Liver (tissue), 3 donors: ENCODE measurements at regions not wholly inside any gene's neighbourhood (a gene's known extent, or its start where the extent isn't known, plus 50 kb on each side); places are given as distances from the start of the nearest gene placed in this dataset.

ENCODE experiments used
- GABPA ChIP-seq, 2 donors: IDR thresholded peaks in 1 of 2; conservative IDR thresholded peaks in 1 of 2; 2 replicates each; pipeline ENCODE4 v1.6.1; 2016; ENCODE audit warnings: antibody characterized with exemption in 2 of 2, mild to moderate bottlenecking in 1 of 2, moderate library complexity in 1 of 2
- HNF4G ChIP-seq: IDR thresholded peaks from 2 replicates; pipeline ENCODE4 v1.6.1; 2016; ENCODE audit warnings: antibody characterized with exemption
- JUND ChIP-seq, 2 donors: IDR thresholded peaks; 2 replicates each; pipeline ENCODE4 v1.6.1; 2016; ENCODE audit warnings: antibody characterized with exemption in 2 of 2
- MAX ChIP-seq: IDR thresholded peaks from 2 replicates; pipeline ENCODE4 v1.6.1; 2016; ENCODE audit warnings: antibody characterized with exemption
- NR2F2 ChIP-seq: IDR thresholded peaks from 2 replicates; pipeline ENCODE4 v1.6.1; 2016; ENCODE audit warnings: antibody characterized with exemption
- RAD21 ChIP-seq, 2 donors: IDR thresholded peaks; 2 replicates each; pipeline ENCODE4 v1.6.1; 2016; ENCODE audit warnings: antibody characterized with exemption in 2 of 2, mild to moderate bottlenecking in 2 of 2
- REST ChIP-seq: IDR thresholded peaks from 2 replicates; pipeline ENCODE4 v1.6.1; 2016; ENCODE audit warnings: antibody characterized with exemption, mild to moderate bottlenecking
- SP1 ChIP-seq: IDR thresholded peaks from 2 replicates; pipeline ENCODE4 v1.6.1; 2018; ENCODE audit warnings: antibody characterized with exemption, mild to moderate bottlenecking
- TAF1 ChIP-seq: conservative IDR thresholded peaks from 2 replicates; pipeline ENCODE4 v1.6.1; 2016; ENCODE audit warnings: antibody characterized with exemption, mild to moderate bottlenecking
- YY1 ChIP-seq: IDR thresholded peaks from 2 replicates; pipeline ENCODE4 v1.6.1; 2016; ENCODE audit warnings: antibody characterized with exemption, mild to moderate bottlenecking
- TF ChIP-seq, protein P1 (sequence below): fragments of 150-350 bp; IDR thresholded peaks from 2 replicates; pipeline ENCODE4 v1.5.1; 2017; ENCODE audit warnings: improper control_type of control experiment, low read depth, low read length; ENCODE audit not compliant: missing input control
- TF ChIP-seq, protein P2 (sequence below): IDR thresholded peaks from 2 replicates; pipeline ENCODE4 v1.6.1; 2016; ENCODE audit warnings: antibody characterized with exemption
- TF ChIP-seq, protein P3 (sequence below): IDR thresholded peaks from 2 replicates; pipeline ENCODE4 v1.6.1; 2016; ENCODE audit warnings: antibody characterized with exemption
- donor health status: healthy.
- donor health status: healthy.

DNA sequence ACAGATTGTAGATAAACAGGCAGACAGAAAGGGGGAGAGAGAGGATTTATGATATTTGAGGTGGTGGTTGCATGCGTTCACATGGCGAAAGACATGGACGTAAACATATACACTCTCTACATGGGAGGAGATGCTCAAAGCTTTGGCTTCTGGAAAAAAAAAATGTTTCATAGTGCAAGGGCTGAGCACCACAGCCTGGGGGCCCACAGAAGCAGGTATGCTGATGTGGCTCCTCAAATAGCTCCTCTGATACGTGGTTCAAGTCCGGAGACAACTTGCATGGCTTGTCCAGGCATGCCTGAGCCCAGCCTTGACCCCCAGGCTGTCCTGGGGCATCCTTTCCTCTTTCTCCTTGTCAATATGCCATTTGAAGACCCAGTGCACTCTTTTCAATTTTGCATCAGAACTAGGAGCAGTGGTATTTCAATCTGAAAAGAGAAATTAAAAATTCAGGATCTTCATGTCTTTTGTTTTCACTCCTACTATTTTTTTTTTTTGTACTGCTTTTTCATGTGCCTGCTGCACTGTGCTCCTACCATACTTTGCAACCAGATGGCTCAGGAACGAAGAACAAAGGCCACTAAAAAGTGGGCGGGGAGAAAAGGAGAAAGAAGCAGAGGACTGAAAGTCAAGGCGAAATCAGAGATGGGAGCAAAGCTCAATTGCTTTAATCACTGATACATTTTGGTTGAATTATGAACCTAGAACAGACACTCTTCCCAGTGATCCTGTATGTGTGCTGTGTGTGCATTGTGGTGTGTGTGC is 495.7 kb upstream of the TCF4 start:
- TF ChIP-seq, protein P1, sequence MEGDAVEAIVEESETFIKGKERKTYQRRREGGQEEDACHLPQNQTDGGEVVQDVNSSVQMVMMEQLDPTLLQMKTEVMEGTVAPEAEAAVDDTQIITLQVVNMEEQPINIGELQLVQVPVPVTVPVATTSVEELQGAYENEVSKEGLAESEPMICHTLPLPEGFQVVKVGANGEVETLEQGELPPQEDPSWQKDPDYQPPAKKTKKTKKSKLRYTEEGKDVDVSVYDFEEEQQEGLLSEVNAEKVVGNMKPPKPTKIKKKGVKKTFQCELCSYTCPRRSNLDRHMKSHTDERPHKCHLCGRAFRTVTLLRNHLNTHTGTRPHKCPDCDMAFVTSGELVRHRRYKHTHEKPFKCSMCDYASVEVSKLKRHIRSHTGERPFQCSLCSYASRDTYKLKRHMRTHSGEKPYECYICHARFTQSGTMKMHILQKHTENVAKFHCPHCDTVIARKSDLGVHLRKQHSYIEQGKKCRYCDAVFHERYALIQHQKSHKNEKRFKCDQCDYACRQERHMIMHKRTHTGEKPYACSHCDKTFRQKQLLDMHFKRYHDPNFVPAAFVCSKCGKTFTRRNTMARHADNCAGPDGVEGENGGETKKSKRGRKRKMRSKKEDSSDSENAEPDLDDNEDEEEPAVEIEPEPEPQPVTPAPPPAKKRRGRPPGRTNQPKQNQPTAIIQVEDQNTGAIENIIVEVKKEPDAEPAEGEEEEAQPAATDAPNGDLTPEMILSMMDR: no peak
- TF ChIP-seq, protein P2, sequence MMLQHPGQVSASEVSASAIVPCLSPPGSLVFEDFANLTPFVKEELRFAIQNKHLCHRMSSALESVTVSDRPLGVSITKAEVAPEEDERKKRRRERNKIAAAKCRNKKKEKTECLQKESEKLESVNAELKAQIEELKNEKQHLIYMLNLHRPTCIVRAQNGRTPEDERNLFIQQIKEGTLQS: no peak
- TF ChIP-seq MAX: no peak
- TF ChIP-seq GABPA (IDR thresholded peaks at IDR 0.05 in 1 of 2, conservative IDR thresholded peaks at IDR 0.05 in 1 of 2): no peak
- TF ChIP-seq TAF1: no peak
- no peak for TF ChIP-seq NR2F2
- no peak for TF ChIP-seq JUND (IDR thresholded peaks at IDR 0.05)
- no peak for TF ChIP-seq HNF4G
- TF ChIP-seq, protein P3, sequence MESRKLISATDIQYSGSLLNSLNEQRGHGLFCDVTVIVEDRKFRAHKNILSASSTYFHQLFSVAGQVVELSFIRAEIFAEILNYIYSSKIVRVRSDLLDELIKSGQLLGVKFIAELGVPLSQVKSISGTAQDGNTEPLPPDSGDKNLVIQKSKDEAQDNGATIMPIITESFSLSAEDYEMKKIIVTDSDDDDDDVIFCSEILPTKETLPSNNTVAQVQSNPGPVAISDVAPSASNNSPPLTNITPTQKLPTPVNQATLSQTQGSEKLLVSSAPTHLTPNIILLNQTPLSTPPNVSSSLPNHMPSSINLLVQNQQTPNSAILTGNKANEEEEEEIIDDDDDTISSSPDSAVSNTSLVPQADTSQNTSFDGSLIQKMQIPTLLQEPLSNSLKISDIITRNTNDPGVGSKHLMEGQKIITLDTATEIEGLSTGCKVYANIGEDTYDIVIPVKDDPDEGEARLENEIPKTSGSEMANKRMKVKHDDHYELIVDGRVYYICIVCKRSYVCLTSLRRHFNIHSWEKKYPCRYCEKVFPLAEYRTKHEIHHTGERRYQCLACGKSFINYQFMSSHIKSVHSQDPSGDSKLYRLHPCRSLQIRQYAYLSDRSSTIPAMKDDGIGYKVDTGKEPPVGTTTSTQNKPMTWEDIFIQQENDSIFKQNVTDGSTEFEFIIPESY: no peak
- no peak for TF ChIP-seq SP1
- no peak for TF ChIP-seq REST
- no peak for TF ChIP-seq RAD21 (IDR thresholded peaks at IDR 0.05)
- TF ChIP-seq YY1: no peak
